HL-60 (cell line): ENCODE measurements at regions not wholly inside any gene's neighbourhood (a gene's known extent, or its start where the extent isn't known, plus 50 kb on each side); places are given as distances from the start of the nearest gene placed in this dataset.

Experiments
- DNase-seq, 2 experiments: peaks; one replicate each; pipeline ENCODE4 v3.0.0-alpha.2; 2010 to 2020; ENCODE audit warnings: low read depth in 1 of 2, low spot score in 1 of 2
- H3K27ac ChIP-seq: fragments of 250-450 bp; sonication (Bioruptor Pico); replicated peaks from 2 replicates; pipeline ENCODE4 v1.5.1; 2020; ENCODE audit warnings: mild to moderate bottlenecking, moderate library complexity
- H3K27me3 ChIP-seq: fragments of 250-450 bp; sonication (Bioruptor Pico); 2 replicates; pipeline ENCODE4 v1.5.1; 2021; ENCODE audit warnings: mild to moderate bottlenecking, moderate library complexity; ENCODE audit not compliant: insufficient read depth, poor library complexity, severe bottlenecking
- H3K4me3 ChIP-seq: replicated peaks from 2 replicates; pipeline ENCODE4 v1.5.1; 2011; ENCODE audit warnings: mild to moderate bottlenecking, control low read depth, low read length; ENCODE audit not compliant: insufficient read depth
- GABPA ChIP-seq: IDR thresholded peaks from 2 replicates; pipeline ENCODE4 v1.6.1; 2012; ENCODE audit warnings: low read depth
- POLR2AphosphoS5 ChIP-seq: IDR thresholded peaks from 2 replicates; pipeline ENCODE4 v1.6.1; 2012; ENCODE audit warnings: low read depth
- SPI1 ChIP-seq: IDR thresholded peaks from 2 replicates; pipeline ENCODE4 v1.6.1; 2012; ENCODE audit warnings: low read depth, mild to moderate bottlenecking, borderline replicate concordance
- TF ChIP-seq, protein P1 (sequence below): IDR thresholded peaks from one replicate; pipeline ENCODE4 v1.5.1; 2011; ENCODE audit warnings: low read length, control low read depth, inconsistent platforms; ENCODE audit not compliant: insufficient read depth
- TF ChIP-seq, protein P2 (sequence below): IDR thresholded peaks from 2 replicates; pipeline ENCODE4 v1.6.1; 2012; ENCODE audit warnings: low read depth; ENCODE audit not compliant: insufficient replicate concordance

DNA sequence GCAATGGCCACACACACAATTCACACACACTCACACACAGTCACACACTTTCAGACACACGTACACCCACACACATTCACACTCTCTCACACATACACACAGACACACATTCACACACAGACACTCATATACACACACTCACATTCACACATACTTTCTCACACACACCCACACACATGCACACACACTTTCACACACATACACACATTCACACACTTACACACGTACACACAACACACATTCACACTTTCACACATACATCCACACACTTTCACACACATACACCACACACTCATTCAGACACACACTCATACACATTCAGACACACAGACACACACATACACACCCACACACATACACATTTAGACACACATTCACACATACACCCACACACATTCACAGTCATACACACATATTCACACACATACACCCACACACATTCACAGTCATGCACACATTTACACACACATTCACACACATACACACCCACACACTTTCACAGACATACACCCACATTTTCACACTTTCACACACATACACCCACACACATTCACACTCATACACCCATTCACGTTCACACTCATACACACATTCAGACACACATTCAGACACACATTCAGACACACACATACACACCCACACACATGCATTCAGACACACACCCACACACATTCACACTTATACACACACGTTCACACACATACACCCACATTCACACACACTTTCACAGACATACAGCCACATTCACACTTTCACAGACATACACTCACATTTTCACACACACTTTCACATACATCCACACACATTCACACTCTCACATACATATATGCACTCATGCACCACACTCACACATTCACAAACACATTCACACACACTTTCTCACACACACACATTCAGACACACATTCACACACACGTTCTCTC, 52.6 kb upstream of the C14orf180 start:
- no peak overlapping the region for H3K4me3 ChIP-seq
- TF ChIP-seq POLR2AphosphoS5 (no peak), SPI1 (no peak), GABPA (no peak)
- TF ChIP-seq, protein P1, sequence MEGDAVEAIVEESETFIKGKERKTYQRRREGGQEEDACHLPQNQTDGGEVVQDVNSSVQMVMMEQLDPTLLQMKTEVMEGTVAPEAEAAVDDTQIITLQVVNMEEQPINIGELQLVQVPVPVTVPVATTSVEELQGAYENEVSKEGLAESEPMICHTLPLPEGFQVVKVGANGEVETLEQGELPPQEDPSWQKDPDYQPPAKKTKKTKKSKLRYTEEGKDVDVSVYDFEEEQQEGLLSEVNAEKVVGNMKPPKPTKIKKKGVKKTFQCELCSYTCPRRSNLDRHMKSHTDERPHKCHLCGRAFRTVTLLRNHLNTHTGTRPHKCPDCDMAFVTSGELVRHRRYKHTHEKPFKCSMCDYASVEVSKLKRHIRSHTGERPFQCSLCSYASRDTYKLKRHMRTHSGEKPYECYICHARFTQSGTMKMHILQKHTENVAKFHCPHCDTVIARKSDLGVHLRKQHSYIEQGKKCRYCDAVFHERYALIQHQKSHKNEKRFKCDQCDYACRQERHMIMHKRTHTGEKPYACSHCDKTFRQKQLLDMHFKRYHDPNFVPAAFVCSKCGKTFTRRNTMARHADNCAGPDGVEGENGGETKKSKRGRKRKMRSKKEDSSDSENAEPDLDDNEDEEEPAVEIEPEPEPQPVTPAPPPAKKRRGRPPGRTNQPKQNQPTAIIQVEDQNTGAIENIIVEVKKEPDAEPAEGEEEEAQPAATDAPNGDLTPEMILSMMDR = no peak
- TF ChIP-seq, protein P2, sequence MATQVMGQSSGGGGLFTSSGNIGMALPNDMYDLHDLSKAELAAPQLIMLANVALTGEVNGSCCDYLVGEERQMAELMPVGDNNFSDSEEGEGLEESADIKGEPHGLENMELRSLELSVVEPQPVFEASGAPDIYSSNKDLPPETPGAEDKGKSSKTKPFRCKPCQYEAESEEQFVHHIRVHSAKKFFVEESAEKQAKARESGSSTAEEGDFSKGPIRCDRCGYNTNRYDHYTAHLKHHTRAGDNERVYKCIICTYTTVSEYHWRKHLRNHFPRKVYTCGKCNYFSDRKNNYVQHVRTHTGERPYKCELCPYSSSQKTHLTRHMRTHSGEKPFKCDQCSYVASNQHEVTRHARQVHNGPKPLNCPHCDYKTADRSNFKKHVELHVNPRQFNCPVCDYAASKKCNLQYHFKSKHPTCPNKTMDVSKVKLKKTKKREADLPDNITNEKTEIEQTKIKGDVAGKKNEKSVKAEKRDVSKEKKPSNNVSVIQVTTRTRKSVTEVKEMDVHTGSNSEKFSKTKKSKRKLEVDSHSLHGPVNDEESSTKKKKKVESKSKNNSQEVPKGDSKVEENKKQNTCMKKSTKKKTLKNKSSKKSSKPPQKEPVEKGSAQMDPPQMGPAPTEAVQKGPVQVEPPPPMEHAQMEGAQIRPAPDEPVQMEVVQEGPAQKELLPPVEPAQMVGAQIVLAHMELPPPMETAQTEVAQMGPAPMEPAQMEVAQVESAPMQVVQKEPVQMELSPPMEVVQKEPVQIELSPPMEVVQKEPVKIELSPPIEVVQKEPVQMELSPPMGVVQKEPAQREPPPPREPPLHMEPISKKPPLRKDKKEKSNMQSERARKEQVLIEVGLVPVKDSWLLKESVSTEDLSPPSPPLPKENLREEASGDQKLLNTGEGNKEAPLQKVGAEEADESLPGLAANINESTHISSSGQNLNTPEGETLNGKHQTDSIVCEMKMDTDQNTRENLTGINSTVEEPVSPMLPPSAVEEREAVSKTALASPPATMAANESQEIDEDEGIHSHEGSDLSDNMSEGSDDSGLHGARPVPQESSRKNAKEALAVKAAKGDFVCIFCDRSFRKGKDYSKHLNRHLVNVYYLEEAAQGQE = no peak
- no peak for DNase-seq
- H3K27me3 ChIP-seq = no peaks in the 10 kb centered on the region
- no peak overlapping the region for H3K27ac ChIP-seq

DNA sequence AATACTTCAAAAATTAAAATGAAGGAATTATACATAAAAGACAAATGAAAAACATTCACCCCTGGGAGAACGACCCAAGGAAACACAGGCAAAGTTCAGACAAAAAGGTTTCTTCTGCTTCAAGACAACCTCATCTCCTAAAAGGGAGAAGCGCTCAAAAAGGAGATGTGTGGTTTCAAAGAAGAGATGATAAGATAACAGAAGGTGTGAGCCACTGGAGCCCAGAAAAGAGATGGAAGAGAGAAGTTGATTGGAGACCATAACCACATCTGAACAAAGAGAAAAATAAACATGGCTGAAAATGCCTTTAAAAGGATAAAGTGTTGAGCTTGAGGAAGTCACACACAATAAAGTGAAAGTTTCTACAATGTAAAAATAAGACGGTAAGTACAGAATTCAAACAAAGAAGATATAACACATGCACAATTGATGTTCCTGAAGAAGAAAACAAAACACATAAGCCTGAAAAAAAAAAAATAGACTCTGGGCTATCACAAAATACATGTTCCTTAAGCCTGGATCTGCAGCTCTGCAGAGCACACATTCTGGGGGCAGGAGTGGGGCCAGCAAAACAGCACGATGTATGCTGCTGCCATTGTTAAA, 51.6 kb upstream of the C14orf180 start:
- TF ChIP-seq, protein P1 = no peak
- no peak for TF ChIP-seq SPI1
- TF ChIP-seq, protein P2 = no peak
- TF ChIP-seq POLR2AphosphoS5 = no peak

DNA sequence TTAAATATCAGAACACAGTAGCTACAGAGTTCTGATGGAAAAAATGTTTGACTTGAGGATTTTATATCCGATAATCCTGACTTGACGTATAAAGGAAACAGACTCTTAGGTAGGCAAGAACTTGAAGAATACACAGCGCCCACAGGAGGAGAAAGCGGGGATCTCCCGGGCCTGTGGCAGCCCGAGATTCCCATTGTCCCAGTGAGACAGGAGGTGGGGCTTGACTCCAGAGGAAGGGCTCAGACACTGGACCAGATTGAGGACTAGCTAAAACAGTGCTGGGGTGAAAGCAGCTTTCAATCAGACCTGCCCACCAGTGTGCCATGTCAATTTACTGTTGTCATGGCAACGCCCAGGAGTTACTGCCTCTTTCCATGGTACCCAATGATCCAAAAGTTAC, 51.1 kb upstream of the C14orf180 start:
- no peak for DNase-seq
- no peak for TF ChIP-seq SPI1
- TF ChIP-seq, protein P1 = no peak
- TF ChIP-seq, protein P2 = no peak
- no peak for TF ChIP-seq POLR2AphosphoS5
- TF ChIP-seq GABPA = no peak

More for the DNA sequence above, 51.6 kb upstream of the C14orf180 start:
- Histone ChIP-seq H3K27ac (no peak overlapping the region), H3K27me3 (no peaks in the 10 kb centered on the region), H3K4me3 (no peak overlapping the region)
- no peak for DNase-seq

More for the DNA sequence above, 51.1 kb upstream of the C14orf180 start:
- H3K27me3 ChIP-seq = no peaks in the 10 kb centered on the region
- H3K27ac ChIP-seq = no peak overlapping the region
- H3K4me3 ChIP-seq = no peak overlapping the region
